ENCODE measurements at regions not wholly inside any gene's neighbourhood (a gene's known extent, or its start where the extent isn't known, plus 50 kb on each side); places are given as distances from the start of the nearest gene placed in this dataset.

DNA sequence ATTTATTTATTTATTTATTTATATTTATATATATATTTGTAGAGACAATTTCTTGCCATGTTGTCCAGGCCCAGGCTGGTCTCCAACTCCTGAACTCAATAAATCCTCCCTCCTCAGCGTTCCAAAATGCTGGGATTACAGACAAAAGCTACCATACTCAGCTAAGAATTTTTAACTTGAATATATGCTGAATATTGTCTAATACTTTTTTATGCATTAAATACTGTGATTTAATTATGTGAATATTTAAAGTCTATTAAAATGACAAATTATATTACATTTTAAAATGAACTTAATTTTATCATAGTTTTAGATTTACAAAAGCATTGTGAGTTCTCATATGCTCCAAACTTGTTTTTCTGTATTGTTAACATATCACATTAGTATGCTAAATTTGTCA, 1022.4 kb downstream of the GRIK2 start:
- Histone ChIP-seq H3K36me3 (no peaks in the 10 kb centered on the region), H3K9me3 (no peaks in the 10 kb centered on the region), H3K4me1 (no peaks in the 10 kb centered on the region), H3K27ac (no peak overlapping the region), H3K4me3 (no peak overlapping the region), H3K27me3 (no peaks in the 10 kb centered on the region)
- ATAC-seq: no peak
- peak; percentile 13 for FAIRE-seq
- WGBS, 2 donors: 65 to 68% methylated on average over 1 of the region's 1 CpG
- no peak for DNase-seq
- TF ChIP-seq CTCF (IDR thresholded peaks at IDR 0.05): no peak
- intact Hi-C loops (cut with DNase I): no loop called here

DNA sequence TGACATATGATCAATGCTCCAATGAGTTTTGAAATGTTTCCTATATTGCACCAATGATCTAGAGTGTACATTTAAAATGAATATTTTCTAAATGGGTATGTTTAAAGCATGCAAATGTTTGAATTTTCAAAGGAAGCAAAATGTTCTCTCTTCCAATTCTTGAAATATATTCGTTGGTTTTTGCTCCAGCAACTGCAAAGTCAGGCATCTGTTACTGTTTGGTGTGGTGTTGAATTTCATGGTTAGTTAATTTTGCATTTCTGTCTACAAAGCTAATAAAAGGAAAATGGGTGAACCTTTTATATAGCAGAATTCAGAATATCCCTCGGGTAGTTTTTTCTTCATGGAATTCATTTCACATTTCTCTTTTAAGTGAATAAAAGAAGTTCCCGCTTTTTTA, 1018.3 kb downstream of the GRIK2 start:
- H3K36me3 ChIP-seq: no peaks in the 10 kb centered on the region
- H3K9me3 ChIP-seq: no peaks in the 10 kb centered on the region
- DNase-seq: no peak
- 43 to 44% methylated on average over 3 of the region's 3 CpGs for WGBS, 2 donors
- ATAC-seq: no peak
- no peaks in the 10 kb centered on the region for H3K4me1 ChIP-seq
- intact Hi-C loops (cut with DNase I): no loop called here
- H3K4me3 ChIP-seq: no peak overlapping the region
- H3K27ac ChIP-seq: no peak overlapping the region
- H3K27me3 ChIP-seq: no peaks in the 10 kb centered on the region
- TF ChIP-seq CTCF (IDR thresholded peaks at IDR 0.05): no peak
- no peak for FAIRE-seq

DNA sequence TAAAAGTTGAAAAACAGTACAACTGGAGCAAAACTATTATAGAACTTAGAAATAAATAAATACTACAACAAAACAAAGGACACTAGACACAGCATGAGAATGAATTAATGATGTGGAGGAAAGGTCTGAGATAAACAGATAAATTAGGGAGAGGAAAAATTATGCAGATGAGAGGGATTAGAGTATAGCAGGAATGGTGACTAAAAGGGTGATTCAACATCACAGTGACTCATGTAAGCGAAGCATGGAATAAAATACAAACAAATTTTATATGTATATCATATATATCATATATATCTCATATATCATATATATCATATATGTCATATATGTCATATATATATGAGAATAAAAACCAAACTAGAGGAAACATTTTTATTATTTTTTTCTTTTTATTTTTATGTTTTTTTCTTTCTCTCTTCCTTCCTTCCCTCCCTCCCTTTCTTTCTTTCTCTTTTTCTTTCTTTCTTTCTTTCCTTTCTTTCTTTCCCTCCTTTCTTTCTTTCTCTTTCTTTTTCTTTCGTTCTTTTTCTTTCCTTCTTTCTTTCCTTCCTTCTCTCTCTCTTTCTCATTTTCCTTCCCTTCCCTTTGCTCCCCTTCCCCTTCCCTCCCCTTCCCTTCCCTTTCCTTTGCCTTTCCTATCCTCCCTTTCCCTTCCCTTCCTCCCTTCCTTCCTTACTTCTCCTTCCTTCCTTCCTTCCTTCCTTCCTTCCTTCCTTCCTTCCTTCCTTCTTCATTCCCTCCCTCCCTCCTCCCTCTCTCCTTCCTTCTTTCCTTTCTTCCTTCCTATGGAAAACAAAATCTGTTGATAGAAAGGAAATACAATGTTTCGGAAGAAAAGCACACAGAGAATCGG, 1014.6 kb downstream of the GRIK2 start:
- Histone ChIP-seq H3K36me3 (no peaks in the 10 kb centered on the region), H3K27ac (no peak overlapping the region), H3K4me1 (no peaks in the 10 kb centered on the region), H3K4me3 (no peak overlapping the region), H3K27me3 (no peaks in the 10 kb centered on the region), H3K9me3 (no peaks in the 10 kb centered on the region)
- DNase-seq (no peak), ATAC-seq (no peak), FAIRE-seq (no peak)
- intact Hi-C loops (cut with DNase I): no loop called here
- 67 to 75% methylated on average over 4 of the region's 4 CpGs for WGBS, 2 donors
- TF ChIP-seq CTCF (IDR thresholded peaks at IDR 0.05): no peak

GRCh38 chr6:102405860-102406259, 1012.4 kb downstream of the GRIK2 start:
- ATAC-seq: no peak
- Histone ChIP-seq H3K4me1 (no peaks in the 10 kb centered on the region), H3K36me3 (no peaks in the 10 kb centered on the region), H3K27me3 (no peaks in the 10 kb centered on the region), H3K4me3 (no peak overlapping the region), H3K27ac (no peak overlapping the region), H3K9me3 (no peaks in the 10 kb centered on the region)
- intact Hi-C loops (cut with DNase I): no loop called here
- WGBS, 2 donors: 43 to 68% methylated on average over 1 of the region's 1 CpG
- no peak for FAIRE-seq
- no peak for TF ChIP-seq CTCF (IDR thresholded peaks at IDR 0.05)
- DNase-seq: no peak

- ATAC-seq: no peak
- FAIRE-seq: no peak
Measured at GRCh38 chr6:102402635-102403329, 1009.3 kb downstream of the GRIK2 start.

More at GRCh38 chr6:102402635-102403329, 1009.3 kb downstream of the GRIK2 start:
- no peak for TF ChIP-seq CTCF (IDR thresholded peaks at IDR 0.05)
- Histone ChIP-seq H3K27me3 (no peaks in the 10 kb centered on the region), H3K4me3 (no peak overlapping the region), H3K27ac (no peak overlapping the region), H3K36me3 (no peaks in the 10 kb centered on the region), H3K9me3 (no peaks in the 10 kb centered on the region), H3K4me1 (no peaks in the 10 kb centered on the region)
- DNase-seq: no peak
- WGBS, 2 donors: 53 to 64% methylated on average over 2 of the region's 2 CpGs
- intact Hi-C loops (cut with DNase I): no loop called here

All from pancreas (tissue), 10 donors.